SK-N-MC (cell line): ENCODE measurements at regions not wholly inside any gene's neighbourhood (a gene's known extent, or its start where the extent isn't known, plus 50 kb on each side); places are given as distances from the start of the nearest gene placed in this dataset.

Source experiments
- EZH2 ChIP-seq: fragments of 200-600 bp; sonication (generic); IDR thresholded peaks from one replicate; pipeline ENCODE4 v1.6.1; 2017; ENCODE audit warnings: antibody characterized with exemption
- POLR2AphosphoS5 ChIP-seq: IDR thresholded peaks from 2 replicates; pipeline ENCODE4 v1.6.1; 2012; ENCODE audit warnings: mild to moderate bottlenecking, low read depth, low read length, borderline replicate concordance

DNA sequence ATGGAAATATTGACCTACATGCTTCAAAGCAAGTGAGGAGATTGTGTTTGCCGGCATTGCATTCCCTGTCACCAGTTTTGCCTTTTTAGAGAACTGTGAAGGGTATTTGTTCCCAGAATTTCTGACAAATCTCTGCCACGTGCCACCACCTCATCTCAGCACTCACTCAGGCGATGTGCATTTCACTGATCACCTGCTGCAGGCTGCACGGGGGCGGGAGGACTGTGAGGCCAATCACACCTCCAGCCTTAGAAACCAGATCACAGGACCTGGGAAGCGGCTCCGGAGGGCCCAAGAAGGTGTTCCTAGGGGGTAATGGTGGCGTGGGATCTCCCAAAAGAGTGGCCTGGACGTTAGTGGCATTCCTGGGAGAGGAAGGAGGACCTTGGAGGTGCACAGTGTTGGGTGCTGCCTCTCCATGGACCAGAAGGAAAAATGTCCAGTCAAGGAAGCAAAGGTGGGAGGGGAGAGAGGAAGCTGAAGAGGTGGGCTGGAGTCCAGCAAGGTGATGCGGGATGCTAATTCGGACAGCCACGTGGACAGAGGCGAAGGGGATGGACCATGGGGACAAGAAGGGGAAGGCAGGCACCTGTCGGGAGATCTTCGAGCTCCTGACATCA, 63.6 kb upstream of the OLFM1 start:
- TF ChIP-seq EZH2: no peak
- TF ChIP-seq POLR2AphosphoS5: no peak
